ENCODE measurements at regions not wholly inside any gene's neighbourhood (a gene's known extent, or its start where the extent isn't known, plus 50 kb on each side); places are given as distances from the start of the nearest gene placed in this dataset.

DNA sequence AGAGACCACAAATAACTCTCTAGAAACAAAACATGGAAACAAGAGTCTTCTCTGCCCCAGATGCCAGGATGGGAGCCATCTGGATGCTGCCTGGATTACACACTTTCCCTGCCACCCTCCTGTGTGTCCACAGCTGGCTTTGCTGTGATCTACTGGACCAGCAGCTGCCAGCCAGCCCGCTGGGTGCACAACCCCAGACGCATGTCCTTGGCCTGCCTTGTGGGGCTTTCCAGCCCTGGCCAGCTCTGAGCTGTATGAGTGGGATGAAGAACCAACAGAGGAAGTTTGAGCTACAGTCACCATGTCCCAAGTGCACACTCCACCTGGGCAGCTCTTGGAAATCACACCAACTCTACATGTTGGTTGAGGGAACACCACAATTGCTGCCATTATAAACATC, 57.0 kb upstream of the TNRC6C start:
- DNase-seq (ENCODE audit: low spot score): no peak
- in situ Hi-C loops (cut with MboI; ENCODE audit: low pct_unique_long_range_greater_than_20kb, low sequenced_read_pairs, unreplicated experiment): no loop called here
- TF ChIP-seq, protein P1, sequence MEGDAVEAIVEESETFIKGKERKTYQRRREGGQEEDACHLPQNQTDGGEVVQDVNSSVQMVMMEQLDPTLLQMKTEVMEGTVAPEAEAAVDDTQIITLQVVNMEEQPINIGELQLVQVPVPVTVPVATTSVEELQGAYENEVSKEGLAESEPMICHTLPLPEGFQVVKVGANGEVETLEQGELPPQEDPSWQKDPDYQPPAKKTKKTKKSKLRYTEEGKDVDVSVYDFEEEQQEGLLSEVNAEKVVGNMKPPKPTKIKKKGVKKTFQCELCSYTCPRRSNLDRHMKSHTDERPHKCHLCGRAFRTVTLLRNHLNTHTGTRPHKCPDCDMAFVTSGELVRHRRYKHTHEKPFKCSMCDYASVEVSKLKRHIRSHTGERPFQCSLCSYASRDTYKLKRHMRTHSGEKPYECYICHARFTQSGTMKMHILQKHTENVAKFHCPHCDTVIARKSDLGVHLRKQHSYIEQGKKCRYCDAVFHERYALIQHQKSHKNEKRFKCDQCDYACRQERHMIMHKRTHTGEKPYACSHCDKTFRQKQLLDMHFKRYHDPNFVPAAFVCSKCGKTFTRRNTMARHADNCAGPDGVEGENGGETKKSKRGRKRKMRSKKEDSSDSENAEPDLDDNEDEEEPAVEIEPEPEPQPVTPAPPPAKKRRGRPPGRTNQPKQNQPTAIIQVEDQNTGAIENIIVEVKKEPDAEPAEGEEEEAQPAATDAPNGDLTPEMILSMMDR (IDR thresholded peaks at IDR 0.05; ENCODE audit: extremely low read depth, insufficient read depth, missing control alignments): no peak

DNA sequence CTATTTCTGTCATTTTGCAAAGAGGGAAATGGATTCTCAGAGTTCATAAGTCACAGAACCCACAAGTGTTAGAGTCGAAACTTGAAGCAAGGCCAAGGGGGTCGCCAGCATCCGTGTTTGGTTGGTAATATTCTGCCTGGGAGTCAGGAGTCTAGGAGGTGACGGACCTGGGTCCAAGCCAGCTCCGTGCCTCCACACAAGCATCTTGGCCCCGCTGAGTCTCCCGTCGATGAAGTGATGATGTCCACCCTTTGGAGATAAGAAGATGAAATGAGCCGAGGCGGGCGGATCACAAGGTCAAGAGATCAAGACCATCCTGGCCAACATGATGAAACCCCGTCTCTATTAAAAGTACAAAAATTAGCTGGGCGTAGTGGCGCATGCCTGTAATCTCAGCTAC, 53.2 kb upstream of the TNRC6C start:
- TF ChIP-seq, protein P1 (IDR thresholded peaks at IDR 0.05; ENCODE audit: extremely low read depth, insufficient read depth, missing control alignments): no peak
- in situ Hi-C loops (cut with MboI; ENCODE audit: low pct_unique_long_range_greater_than_20kb, low sequenced_read_pairs, unreplicated experiment): no loop called here

DNA sequence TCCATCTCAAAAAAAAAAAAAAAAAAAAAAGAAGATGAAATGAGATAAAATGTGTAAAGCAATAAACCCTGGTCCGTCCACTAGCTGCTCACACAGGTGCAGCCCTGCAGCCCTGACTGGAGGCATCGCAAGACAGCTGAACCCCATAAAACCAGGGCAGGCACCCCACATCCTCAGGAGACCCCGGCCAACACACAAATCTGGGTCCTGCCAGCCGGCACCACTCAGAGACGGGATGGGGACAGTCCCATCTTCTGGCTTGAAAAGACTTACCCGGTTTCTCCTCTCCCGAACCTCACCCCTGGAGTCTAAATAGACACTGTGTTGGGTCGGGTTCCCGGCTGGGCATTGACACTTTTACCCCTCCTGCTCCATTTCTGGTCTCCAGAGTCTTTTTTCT, 52.7 kb upstream of the TNRC6C start:
- TF ChIP-seq, protein P1 (IDR thresholded peaks at IDR 0.05; ENCODE audit: extremely low read depth, insufficient read depth, missing control alignments): no peak
- in situ Hi-C loops (cut with MboI; ENCODE audit: low pct_unique_long_range_greater_than_20kb, low sequenced_read_pairs, unreplicated experiment): no loop called here
- no peak for DNase-seq (ENCODE audit: low spot score)

More for the DNA sequence above, 53.2 kb upstream of the TNRC6C start:
- no peak for DNase-seq (ENCODE audit: low spot score)

DNA sequence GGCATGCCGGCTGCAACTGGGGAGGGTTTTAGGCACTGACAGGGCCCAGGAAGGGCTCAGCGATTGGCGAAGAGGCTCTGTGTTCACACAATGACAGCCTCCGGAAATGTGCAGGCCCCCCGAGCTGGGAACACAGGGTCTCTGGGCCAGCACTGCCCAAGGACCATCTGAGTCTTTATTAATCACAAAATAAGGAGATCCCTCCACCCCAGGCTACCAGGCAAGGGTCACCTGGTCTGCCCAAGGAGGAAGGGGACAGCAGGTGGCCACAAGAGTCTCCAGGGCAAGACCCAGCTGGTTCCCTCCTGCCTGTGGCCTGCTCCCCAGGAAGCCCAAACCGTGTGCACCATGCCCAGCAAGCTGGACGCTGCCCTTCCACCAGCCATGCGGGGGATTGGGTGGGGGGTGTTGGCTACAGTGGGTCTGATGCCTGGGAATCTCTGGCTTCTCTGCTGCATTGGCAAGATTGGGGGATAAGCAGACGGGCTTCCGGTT, 52.1 kb upstream of the TNRC6C start:
- TF ChIP-seq, protein P1 (IDR thresholded peaks at IDR 0.05; ENCODE audit: extremely low read depth, insufficient read depth, missing control alignments): no peak

DNA sequence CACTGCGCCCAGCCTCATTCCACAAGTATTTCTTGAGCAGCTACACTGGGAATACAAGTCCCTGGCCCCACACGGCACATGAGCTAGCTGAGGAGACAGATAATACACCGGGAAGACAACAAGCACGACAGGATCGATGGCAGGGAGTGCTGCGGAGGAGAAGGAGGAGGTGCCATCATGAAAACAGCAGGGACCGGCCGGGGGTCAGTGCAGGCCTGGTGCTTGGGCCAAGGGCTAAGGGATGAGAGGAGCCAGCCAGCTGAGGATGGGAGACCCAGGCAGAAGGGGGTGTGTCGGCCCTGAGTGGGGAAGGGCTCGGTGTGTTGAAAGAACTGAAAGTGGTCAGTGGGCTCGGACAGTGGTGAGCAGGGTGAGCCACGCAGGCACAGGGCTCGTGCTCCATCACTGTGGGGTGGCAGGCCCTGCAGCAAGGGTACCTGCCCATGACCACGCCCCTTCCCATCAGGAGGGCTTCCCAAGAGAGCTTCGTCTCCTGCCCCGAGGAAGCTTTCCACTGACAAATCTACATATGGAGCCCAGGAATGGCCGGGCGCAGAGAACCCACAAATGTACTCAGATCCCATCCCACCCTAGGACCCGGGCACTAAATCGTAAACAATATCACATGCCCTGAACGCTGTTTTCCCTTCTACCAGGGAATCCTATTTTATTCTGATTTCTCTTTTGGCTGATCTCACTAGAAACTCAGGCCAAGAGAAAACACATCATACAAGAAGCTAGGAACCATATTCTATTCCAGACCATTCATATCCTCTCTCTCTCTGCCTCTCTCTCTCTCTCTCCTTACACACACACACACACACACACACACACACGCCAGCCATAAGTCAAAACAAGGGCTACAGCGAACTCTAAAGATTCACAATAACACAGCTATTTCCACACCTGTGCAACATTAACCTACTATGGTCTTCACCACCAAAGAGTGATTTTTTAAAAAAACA, 50.7 kb upstream of the TNRC6C start:
- TF ChIP-seq, protein P1 (IDR thresholded peaks at IDR 0.05; ENCODE audit: extremely low read depth, insufficient read depth, missing control alignments): no peak
- in situ Hi-C loops (cut with MboI; ENCODE audit: low pct_unique_long_range_greater_than_20kb, low sequenced_read_pairs, unreplicated experiment): no loop called here
- no peak for DNase-seq (ENCODE audit: low spot score)

More for the DNA sequence above, 52.1 kb upstream of the TNRC6C start:
- DNase-seq (ENCODE audit: low spot score): no peak
- in situ Hi-C loops (cut with MboI; ENCODE audit: low pct_unique_long_range_greater_than_20kb, low sequenced_read_pairs, unreplicated experiment): no loop called here

DNA sequence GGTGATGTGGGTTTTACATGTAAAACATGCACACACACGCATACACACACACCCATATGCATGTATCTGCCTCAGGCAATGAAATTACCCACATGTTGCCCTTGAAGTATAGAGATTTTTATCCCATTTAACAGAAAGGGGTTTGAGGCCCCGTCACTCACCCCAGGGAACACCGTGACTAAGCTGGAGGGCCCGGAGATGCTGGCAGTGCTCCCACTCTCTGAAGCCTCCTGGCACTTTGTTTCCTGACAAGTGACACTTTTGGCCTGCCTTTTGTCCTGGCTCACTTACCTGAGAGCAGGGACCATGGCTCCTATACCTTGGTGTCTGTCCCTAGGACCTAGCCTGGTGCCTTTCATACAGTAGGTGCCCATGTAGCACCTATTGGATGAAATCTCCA, 50.0 kb upstream of the TNRC6C start:
- in situ Hi-C loops (cut with MboI; ENCODE audit: low pct_unique_long_range_greater_than_20kb, low sequenced_read_pairs, unreplicated experiment): no loop called here
- DNase-seq (ENCODE audit: low spot score): no peak
- TF ChIP-seq, protein P1 (IDR thresholded peaks at IDR 0.05; ENCODE audit: extremely low read depth, insufficient read depth, missing control alignments): no peak

Measured in GM13977 (cell line).